Tongue (tissue), 1 donor: ENCODE measurements at regions not wholly inside any gene's neighbourhood (a gene's known extent, or its start where the extent isn't known, plus 50 kb on each side); places are given as distances from the start of the nearest gene placed in this dataset.

Experiments
- DNase-seq: peaks from one replicate; pipeline ENCODE4 v3.0.0-alpha.2; 2015

DNA sequence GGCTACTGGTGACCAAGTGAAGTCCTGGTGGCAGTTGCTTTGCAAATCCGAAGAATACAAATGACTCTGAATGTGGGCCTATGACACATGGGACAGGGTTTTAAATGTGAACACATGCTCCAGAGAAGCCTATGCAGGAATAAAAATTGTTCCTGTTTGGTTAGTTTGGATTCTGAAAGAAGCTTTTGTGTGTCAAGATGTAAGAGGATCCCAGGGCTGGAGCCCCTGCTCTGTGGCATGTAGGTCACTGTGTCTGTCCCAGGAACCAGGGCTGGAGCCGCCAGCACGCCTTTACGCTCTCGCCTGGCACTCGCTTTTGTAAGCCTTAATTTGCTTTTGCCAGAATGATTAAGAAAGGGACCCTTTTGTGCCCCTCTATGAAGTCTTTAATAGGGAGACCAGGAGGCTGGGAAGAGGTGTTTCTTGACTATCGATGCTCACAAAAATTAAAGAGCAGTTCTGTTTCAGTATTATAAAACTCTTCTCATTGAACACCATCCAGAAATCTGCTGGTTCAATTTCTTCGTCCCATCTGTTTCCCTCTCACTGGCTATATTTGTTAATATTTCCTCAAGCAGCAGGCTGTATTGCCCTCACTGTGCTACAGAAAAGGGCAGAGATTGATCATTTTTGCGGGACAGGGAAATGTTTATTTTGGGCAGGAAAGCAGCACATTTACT, 532.7 kb upstream of the POU3F3 start:
- peak; percentile 42 for DNase-seq

DNA sequence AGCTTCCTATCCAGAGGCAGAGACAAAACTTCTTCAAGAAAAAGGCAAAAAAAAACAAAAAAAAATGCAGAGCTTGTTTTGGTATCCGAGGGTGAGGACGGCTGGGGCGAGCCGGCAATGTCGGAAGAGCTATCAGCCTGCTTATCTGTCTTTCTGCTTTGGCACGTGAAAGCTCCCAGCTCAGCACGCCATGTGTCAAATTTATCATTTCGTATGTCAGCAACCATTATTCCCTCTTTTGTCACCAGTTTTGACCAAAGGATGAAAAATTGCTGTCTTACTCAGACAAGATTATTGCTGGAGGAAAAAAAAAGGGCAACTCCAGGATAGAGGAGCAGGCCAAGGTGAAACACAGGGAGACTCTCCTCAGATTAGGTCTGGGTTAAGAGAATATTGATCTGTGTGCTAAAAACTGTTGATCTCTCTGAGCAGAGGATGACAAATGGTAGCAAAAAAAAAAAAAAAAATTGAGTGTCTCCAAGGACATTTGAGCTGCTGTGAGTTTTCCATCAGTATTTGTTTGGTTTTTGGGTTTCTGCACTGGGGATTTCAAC, 532.0 kb upstream of the POU3F3 start:
- peak; percentile 10 for DNase-seq

DNA sequence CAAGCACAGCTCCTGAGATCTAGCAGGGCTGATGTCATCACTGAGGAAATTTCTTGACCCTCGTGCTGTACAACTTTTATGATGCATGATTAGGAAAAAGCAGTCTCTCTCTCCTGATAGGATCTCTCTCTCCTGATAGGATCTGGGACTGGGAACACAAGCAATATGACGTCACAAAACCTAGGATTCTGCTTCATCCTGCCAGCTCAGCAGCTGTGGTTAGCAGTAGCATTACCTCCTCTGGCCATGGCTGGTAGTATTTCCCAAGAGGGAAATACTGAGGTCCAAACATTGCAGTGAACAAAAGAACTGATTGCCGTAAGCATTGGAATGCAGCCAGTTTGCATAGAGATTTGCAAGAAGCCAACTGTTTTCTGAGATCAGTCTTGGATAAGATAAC, 521.2 kb upstream of the POU3F3 start:
- peak; percentile 73 for DNase-seq

DNA sequence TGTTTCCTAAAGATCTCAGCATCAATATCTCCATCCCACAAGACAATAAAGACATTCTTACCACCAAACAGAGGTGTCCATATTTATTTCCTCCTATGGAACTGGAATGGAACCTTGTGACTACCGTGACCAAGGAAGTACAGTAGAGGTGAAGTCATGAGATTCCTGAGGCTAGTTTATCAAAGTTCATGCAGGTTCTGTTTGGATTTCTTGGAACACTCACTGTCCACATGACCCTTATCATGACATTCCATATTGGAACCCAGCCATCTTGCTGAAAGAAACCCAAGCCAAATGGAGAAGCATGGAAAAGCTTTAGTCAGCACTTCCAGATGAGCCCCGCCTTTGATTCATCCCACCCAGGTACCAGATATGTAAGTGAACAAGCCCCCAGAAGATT, 516.0 kb upstream of the POU3F3 start:
- no peak for DNase-seq

DNA sequence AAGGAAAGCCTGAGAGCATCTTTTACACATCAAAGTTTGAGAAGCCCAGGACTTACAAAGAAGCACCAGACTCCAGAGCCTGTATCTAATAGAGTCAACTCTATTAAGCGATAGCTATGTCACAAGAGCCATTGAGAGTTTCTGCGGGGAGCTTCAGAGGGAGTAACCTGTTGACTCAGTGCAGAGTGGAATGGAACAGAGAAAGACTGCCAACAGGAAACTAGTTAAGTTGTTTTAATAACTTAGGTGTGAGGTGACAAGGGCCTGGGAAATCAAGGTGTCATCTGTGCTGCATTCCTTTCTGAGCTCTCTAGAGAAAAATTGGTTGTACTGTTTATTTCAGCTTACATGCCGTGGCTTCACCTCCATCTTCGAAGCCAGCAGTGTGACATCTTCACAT, 513.8 kb upstream of the POU3F3 start:
- no peak for DNase-seq

DNA sequence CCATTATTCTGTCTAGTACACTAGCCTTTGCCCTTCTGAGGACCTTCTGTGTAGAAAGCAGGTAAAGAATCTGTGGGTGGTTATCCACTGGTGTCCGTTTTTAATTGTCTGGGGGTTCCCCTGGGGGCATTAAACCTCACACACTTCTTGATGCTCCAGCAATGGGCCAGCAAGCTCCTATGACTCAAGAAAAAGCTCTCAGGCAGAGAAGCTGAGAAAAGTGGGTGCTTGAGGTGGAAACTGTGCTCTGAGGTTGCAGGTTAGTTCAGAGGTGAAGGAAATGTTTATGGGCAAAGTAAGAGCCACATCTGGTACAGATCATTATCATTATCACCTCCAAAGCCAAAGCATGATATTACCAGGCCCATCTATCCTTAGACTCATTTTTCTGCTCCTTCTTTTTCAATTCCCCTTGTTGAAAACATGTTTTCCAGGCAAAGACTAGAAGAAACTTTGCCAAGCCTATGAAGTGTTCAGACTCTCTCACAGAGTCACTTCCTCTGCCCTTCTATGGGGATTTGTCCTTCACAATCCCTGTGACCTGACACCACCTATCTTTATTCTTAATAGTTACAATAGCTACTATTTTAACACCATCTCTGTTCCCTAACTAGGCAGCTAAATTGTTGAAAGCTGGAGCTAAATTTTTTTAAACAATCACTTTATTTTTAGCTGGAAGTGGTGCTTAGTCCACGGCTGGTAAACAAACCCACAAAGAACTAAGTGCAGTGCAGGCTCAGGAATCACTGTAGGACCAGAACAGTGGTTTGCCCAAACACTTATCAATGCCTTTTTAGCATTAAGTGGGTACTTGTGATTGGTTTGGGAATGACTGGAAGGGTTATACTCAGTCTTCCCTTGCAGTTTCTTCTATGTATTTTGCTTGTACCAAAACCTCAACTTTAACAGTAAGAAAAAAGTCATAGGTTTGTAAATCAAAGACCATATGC, 512.8 kb upstream of the POU3F3 start:
- DNase-seq: no peak

DNA sequence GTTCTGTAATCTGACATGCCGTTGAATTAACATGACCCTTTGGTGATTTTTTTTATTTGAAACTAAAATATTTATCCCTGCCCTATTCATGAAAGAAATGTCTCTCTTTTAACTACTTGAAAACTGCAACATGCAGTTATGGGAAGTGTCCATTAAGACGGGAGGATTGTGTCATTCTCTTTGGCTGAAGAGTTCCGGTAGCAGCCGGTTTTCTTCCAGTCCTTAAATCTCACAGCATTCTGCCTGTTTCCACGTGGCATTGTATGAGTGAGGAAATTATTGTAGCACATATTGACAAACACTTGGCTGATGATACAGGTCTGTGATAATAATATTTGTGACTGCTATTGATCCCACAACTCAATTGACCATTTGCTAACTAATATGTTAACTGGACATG, 509.6 kb upstream of the POU3F3 start:
- no peak for DNase-seq

DNA sequence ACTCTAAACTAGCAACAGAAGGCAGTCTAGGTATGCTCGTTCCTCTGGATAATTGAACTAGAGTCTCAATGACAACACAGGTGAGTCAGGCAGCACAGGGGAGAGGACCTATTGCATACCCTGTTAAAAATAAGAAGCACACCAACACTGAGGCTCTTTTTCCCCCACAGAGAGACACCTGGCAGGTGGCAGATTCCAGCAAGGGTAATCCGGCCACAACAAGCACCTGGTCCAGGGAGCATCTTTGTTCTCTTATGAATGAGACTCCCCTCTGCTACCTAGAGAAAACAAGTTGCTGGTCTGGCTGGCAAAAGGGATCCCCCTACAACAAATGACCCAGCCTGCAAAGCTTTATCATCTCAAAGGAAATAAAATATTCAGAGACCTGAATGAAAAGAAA, 508.9 kb upstream of the POU3F3 start:
- DNase-seq: no peak

DNA sequence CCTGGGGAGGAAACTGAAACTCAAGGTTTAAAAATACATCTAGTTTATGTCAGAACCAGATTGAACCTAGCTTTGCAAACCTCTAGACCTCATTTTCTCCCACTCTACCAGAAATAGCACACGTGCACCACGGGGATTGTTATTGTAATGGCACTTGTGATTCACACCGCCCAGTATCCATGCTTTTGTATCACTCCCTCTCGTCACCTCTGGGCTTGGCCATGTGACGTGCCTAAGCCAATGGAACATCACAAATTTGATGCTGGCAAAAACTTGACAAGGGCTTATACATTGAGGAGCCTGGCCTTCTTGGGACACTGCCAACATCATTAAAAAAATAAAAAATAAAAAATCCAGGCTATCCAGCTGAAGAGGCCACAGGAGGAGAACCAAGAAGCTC, 495.8 kb upstream of the POU3F3 start:
- no peak for DNase-seq

DNA sequence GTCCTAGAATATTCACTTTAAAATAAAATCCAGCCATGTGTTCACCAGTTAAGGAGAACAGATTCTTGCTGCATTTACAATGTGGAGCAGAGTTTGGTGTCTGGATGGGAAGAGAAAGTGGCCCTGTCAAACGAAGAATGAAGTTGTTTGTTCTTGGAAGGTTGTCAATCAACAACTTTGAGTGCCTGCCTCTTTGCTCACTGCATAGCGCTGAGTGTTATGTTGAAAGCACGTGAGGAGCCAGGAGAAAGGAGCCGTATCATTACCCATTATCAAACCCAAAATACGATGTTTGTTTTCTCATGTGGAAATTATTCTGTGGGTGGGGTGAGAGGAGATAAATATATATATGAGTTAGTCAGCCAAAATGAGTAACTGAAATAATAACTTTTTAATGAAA, 492.5 kb upstream of the POU3F3 start:
- no peak for DNase-seq

DNA sequence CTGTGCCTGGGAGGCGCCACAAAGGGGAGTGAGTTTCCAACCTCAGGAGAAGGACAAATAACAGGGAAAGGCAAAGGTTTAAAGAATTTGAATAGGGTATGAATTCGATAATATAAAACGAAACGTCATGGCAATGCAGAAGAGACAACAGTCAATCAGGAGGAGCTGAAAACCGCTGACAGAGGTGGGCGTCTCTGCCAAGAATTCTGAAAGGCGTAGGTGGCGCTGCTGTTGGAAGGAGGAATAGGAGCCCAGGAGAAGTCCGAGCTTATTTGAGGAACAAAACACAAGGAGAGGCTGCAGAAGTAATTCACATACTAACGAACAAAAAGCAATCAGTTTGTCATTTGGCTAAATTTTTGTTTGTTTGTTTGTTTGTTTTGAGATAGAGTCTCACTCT, 485.8 kb upstream of the POU3F3 start:
- no peak for DNase-seq

DNA sequence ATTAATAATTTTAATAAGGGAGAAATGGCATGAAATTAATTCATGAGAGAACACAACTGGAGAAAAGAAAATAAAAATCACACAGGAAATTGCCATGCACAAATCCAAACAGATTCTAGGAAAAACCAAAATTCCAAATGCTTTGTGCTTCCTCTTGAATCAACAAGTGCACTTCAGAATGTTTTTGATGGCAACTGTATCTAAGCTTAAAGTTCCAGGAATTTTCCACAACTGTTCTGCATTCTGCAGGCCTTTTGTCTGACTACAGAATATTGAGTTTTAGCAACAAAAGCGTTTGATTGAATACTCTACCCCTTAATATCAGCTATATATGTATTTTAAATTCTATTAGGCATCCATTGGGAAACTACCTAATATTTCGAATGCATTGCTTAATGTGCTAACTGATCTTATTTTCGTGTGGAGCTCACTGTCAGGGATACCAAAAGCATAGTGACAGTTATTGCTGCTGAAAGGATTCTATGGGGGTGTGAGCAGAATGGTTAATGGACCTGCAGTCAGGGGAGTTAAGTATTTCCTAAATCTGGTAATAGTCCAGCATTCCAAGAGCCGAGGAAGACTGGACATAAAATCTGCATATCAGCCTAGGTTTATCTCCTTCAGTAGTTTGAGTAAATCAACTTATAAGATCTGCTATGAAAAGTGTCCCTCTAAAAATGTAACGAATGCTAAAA, 482.7 kb upstream of the POU3F3 start:
- no peak for DNase-seq

DNA sequence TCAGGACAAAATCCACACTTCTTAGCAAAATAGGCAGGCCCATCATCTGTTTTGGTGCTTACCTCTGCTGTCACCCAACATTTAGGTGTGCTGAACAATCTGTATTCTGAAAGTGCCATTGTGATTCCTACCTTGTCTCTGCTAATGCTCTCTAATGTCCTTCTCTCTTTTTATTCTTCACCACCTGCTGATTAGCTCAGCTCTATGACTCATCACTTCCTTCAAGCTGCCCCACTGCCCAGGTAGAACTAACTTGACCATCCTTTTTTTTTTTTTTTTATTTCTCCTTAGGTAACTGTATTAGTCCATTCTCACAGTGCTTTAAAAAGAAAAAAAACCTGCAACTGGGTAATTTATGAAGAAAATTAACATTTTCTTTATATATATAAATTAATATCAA, 478.7 kb upstream of the POU3F3 start:
- no peak for DNase-seq

DNA sequence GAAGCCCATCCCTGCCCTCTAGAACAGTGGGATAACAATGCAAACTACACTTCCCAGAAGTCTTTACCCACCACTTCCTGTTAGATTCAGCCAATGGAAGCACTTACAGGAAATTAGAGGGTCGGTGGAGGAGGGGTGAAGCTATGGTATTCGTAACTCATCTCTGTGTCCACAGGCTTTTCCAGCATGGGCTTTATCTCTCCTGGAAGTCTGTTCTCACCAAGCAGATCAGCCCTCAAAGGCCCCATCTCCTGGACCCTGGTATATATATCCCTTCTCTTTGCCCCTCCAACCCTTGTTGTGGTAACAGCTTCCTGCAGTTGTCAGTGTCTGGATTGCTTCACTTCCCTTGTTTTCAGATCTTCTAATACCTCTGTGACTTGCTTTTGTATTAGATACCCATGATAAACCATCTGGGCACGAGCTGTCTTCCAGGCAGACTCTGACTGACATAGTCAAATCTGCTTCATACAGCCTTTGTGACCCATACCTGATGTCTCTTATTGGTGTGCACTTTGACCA, 475.0 kb upstream of the POU3F3 start:
- DNase-seq: peak; percentile 79

DNA sequence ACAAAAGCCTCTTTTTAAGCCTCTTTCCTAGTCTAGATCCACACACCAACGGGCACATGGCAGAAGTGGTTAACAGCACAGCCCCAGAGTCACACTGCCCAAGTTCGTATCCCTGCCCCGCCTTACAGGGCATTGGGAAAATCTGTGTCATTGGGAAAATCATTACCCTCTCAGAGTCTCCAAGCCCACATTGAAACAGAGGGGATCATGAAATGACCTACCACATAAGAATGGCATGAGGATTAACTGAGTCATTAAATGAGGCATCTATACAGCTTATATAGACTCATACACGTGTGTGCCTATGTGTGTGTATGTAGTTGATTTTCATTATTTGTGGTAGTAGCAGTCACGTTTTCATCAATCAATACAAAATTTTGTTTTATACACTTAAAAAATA, 469.0 kb upstream of the POU3F3 start:
- no peak for DNase-seq

DNA sequence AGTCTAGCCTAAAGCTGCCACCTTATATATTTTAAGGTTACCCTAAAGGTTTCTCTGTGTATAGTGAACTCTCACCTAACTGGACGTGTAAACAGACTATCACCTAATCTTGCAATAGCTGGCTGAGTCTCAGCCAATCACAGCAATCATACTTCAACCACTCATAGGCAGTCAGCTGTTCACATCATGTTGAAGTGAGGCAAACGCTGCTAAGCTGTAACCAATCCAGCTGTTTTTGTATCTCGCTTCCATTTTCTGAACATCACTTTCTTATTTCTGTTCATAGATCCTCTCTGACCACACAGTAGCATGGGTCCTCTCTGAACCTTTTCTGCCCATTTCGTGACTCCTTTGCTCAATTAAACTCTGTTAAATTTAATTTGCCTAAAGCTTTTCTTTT, 468.2 kb upstream of the POU3F3 start:
- no peak for DNase-seq

DNA sequence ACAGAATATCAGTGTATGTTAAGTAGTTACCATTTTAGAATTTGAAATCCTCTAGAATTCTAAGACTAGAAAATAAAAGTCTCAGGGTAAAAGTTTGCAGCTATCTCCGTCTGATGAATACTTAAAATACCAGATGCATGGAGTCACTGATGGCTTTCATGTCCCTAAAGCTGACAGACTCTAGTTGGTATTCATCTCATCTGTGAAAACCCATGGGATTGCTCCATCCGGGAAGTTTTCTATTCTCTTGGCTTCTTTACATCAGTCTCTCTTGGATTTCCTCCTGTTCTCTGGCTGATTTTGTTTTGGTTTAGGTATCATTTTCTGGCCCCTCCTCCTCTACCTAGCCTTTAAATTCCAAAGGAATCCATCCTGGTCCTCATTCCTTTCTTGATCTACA, 465.6 kb upstream of the POU3F3 start:
- no peak for DNase-seq

DNA sequence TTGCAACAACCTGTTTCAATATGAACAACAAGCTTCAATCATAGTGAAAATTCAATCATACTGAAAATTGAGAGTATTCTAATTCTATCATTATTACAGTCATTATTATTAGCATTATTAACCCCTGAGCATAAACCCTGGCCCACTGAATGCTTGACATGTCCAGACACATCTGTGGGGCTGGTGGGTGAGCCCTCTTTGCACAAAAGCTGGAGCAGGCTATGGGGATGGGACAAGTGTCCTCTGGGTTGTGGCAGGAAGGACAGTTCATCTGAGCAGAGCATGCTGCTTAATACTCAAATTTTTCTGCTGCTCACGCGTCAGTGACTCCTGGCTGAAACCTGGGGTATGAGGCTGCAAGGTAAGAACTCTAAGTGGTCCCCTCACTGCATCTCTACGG, 451.1 kb upstream of the POU3F3 start:
- DNase-seq: no peak

DNA sequence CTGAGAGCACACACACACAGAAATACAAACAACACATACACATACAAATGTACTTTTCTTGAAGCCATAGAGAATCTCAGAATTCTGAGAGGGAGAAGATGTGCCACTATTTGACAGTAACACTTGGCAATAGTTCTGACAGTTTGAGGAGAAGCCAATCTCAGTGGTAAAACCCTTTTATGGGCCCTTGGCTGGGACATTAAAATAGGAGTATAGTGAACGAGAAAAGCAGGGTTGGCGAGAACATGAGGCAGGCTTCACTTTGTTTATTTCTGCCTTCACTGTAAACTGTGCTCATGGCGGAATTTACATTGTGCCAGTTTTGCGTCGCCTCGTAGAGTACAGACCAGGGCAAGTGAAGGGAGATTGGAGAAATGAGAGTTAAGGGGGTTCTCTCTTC, 449.4 kb upstream of the POU3F3 start:
- no peak for DNase-seq

DNA sequence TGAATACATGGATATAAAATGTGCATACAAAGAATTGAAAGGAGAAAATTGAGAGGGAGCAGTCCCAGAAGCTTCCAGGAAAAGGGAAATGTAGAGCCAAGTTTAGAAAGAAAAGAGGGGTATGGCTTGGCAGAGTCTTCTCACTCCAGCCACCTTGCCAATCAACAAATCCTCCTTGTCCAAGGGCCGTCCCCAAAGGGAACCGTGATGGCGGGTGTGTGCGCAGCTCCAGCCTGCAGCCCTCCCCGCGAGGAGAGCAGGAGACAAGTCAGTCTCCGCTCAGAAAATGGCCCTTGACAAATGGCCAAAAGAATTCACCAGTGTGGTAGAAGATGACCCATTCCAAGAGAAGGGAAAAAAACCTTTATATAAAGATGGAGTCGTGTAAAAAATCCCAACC, 448.3 kb upstream of the POU3F3 start:
- DNase-seq: peak; percentile 19

DNA sequence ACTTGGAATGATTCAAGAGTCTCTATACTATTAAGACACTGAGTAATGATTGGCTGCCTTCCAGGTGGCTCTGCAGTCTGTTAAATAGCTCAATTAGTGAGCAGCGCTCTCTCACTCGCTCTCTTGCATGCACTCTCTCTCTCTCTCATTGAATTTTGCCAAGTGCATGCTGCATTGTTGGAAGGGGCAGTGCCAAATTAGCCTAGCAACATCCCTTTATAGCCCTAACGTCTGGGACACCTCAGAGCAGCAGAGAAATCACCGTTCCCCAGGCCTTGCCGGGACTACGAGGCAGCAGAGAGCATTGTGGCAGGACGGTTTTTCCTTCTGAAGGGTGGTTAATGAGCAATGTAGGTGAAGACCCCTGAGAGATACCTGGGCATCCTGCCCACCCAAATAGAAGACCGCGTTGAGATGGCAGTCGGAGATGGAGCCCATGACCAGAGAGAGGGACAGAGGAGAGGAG, 447.6 kb upstream of the POU3F3 start:
- DNase-seq: peak; percentile 86

DNA sequence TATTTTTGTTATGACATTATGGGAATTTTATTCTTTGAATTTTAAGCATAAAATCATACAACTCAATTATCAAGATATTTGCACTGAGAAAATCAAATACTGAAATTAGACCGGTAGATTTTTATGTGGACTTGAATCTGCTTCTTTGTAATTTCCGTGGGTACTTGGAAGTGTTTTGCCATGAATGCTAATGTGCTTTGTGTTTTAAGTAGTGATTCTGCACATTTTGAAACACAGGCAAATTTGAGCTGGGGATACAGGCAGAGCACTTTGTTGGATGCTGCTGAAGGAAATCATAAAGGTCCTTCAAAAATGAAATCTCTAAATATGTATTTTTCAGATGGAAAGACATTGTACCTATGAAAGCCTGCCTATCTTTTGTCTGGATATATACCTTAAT, 446.3 kb upstream of the POU3F3 start:
- DNase-seq: no peak

DNA sequence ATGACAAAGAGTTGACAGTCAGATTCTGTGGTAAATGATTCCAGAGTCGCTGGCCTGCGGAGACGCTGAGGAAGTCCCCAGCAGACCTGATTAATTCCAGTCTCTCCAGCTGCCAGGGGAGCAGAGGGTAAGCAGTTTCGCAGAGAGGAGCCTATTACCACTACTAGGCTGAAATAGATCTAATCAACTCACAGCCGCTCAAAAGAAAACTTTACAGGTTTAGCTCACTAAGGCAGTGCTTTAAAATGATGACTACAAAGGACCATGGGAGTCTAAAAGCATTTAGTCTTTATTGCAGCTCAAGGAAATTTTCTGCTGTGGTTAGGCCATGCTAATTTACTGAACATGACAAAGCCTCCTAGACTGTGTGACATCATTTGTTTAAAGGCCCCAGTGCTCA, 445.6 kb upstream of the POU3F3 start:
- peak; percentile 34 for DNase-seq
